Medulla oblongata (tissue), 1 donor: ENCODE measurements at regions not wholly inside any gene's neighbourhood (a gene's known extent, or its start where the extent isn't known, plus 50 kb on each side); places are given as distances from the start of the nearest gene placed in this dataset.
"Not testable (repeated sequence)": the region's sequence is repeated elsewhere in the genome, so short reads cannot be mapped to it uniquely, and the experiment has no call there.

Experiments used
- DNase-seq: peaks from one replicate; pipeline ENCODE4 v3.0.0-alpha.2; 2015; ENCODE audit errors: extremely low spot score

GRCh38 chr5:9737265-9737664 lies 107.1 kb upstream of the TAS2R1 start:
- DNase-seq = no peak

DNA sequence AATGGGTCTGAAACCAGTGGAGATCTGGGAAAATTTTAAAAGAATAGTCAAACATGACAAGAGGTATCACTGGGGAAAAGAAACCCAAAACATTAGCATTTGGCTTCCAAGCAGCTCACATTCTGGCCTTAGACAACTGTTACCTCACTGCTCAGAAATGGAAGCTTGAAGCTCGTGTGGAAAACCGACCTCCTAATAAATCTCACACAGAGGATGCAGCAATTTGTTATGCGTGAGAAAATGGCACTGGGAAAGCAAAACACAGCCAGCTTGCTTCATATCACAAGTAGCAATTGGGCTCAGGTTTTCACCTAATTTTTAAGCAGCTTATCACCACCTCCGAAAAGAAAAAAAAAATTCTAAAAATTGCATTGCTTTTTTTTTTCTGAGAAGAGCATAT lies 103.3 kb upstream of the TAS2R1 start:
- no peak for DNase-seq

DNA sequence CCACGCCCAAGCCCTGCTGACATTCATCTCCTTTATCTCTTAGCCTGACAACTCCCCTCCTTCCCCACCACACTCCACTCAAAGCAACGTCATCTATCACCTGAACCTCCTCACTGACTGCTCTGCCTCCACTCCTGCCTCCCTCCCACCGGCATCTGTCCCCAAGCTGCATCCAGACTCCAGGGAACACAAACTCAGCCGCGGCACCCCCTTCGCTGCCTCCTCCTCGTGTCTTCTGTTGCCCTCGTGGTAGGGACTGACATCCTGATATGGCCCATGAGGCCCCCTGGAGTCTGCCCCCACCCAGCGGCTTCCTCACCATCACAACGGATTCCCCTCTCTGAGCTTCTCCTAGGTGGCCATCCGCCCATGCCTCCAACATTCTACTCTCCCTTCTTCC lies 101.0 kb upstream of the TAS2R1 start:
- no peak for DNase-seq

DNA sequence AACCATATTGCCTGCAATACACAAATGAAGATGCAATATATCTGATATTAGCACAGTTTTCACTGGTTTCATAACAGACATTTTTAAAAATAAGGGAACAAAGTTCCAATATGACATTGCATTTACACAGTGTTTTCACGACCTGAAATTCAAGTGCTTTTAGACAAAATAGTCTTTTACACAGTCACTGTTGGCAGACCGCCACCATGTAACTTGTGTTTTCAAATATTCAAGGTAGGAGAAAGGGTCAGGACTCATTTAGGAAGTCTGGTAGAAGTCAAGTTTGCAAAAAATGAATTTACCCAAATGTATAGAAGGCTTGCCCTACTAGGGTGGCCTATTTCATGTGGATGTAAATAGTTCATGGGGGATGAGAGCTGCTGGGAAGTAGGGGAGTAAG lies 98.1 kb upstream of the TAS2R1 start:
- no peak for DNase-seq

GRCh38 chr5:9726931-9727330 lies 96.8 kb upstream of the TAS2R1 start:
- no peak for DNase-seq

GRCh38 chr5:9725265-9725664 lies 95.1 kb upstream of the TAS2R1 start:
- DNase-seq = not testable (repeated sequence)

DNA sequence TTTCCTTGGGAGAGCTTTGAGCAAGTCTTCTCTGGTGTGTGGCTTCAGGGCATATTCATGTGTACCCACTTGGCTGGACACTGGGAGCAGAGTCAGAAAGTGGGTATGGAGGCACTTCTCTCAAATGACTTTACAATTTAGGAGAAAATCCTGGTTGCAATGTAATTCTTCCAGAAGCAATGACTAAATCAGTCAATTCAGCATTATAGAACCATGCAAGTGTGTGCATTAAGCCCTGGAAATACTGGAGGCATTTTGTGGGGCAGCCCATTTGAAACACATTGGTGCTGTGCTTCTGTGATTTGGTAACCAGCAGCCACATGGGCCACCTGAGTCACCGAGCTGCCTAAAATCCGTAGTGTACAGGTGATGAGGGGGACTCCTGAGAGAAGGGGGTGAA lies 94.6 kb upstream of the TAS2R1 start:
- DNase-seq = no peak

DNA sequence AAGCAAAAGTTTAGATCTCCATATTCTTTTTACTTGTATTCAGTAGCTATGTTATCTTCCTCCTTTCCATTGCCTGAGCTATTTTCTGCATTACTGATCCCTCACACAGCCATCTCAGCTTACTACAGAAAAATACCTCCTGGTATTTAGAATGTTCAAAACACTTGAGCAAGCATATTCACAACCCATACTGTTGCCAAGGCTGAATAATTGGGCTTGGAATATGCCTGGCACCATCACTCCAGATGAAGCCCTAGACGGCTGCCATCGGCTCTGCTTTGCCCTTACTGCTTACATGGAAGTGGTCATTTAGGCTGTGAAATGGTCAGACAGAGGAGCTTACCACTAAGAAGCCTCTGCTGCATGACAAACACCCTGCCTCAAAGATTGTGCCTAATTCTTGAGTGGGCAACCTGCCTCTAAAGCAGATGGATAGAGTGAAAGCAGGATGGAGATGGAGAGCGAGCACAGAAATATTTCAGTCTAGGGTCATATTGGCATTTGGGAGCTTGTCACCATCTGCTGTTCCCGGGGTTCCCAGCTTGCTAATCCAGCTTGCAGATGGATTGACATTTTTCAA lies 92.5 kb upstream of the TAS2R1 start:
- no peak for DNase-seq

DNA sequence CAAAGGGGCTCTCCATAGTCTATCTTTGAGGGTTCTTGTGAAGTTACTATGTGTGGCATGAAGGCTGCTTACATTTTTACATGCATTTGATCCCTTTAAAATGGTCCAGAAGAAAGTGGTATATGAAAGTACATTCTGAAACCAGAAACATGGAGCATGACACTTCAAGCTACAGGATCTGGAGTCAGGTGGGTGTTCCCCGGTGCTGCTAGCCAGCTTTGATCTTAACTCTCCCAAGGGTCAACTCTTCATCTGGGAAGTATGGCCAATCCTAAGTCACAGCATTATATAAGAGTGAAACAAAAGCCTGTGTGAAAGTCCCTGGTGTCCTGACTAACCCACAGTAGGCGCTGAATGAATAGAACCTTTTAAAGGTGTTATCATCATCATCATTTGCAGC lies 91.0 kb upstream of the TAS2R1 start:
- DNase-seq = no peak

GRCh38 chr5:9720361-9720760 lies 90.2 kb upstream of the TAS2R1 start:
- DNase-seq = no peak

GRCh38 chr5:9716838-9717281 lies 86.7 kb upstream of the TAS2R1 start:
- DNase-seq = no peak

DNA sequence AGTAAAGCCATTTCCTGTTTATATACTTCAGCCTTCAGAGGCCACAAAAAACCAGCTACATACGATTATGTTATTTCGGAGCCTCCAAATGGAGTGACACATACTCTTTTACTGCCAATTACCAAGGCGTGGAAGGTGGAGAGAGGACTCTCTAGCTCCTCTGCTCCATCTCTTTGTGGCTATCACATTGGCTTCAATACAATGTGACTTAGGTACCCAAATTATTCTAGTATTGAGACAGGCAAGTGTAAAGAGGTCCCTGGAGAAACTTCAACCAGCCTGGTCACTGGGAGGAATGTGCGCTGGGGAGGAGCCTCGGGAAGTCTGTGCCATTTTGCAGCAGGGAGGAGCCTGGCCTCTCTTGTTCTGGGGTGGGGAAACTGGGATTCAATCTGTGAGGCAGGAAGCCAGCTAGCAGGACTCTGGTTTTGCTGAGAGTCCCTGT lies 85.8 kb upstream of the TAS2R1 start:
- no peak for DNase-seq

GRCh38 chr5:9713959-9714586 lies 83.9 kb upstream of the TAS2R1 start:
- no peak for DNase-seq

GRCh38 chr5:9713356-9713755 lies 83.2 kb upstream of the TAS2R1 start:
- no peak for DNase-seq

DNA sequence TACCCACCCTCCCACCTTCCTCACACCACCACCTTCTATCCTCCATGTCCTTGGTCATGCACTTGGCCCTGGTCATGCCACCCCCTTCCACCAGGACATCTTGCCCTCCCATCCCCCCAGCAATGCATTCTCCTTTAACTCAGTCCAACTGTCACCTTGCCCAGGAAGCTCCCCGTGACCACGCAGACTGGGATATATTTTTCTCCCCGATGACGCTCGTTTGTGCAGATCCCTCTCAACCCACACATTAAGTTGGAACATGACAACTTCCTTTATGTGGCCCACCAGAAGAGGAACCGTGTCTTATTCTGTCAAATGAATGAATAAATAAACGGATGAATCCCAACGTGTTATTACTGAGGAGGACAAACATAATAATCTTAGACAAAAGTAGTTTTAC lies 82.8 kb upstream of the TAS2R1 start:
- DNase-seq = no peak

- DNase-seq = no peak
Measured at GRCh38 chr5:9712506-9712905, 82.4 kb upstream of the TAS2R1 start.

DNA sequence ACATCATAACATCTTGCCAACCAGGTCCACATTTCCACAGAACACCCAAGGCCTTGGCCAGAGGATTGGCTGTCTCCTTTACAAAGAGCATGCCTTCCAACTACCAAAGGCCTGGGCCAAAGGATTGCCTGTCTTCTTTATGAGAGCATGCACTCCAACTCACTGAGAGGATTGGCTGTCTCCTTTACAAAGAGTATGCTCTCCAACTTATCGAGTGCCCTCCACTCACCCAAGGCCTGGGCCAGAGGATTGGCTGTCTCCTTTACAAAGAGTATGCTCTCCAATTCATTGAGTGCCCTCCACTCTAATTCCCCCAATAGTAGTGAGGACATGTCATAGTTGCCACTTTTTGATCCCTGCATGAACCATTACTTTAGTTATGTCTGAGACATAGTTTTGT lies 79.9 kb upstream of the TAS2R1 start:
- DNase-seq = no peak

DNA sequence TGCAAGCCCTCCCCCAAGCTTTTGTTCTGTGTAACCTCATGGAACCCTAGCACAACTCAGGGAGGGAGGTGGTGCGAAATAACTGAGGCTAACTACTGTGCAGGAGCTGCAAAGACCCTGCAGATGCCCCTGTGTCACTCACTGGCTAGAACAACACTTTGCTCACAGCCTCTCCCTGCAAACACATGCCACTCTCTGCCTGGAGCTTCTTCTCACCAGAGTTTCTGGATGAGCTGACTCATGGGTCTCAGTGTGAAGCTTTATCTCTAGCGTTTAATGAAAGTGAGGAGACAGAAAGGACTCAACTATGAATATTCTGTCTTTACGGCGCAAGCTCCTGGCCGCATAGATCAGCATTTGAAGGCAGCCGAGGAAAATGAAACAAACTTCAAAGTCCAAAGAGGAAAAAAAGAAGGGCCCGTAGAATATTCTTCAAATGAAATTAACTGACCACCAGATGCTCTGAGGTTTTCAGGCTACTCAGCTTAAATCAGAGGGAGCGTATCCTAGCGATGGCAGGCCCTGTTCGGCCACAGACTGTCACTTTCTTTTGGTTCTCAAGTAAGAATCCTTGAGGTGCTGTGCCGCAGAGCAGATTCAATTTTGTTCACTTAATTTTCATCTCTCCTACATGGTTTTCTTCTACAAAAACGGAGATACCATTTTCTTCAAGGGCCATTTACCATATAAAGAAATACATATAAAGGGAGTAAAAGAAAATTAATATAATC lies 77.7 kb upstream of the TAS2R1 start:
- peak; percentile 6 for DNase-seq

DNA sequence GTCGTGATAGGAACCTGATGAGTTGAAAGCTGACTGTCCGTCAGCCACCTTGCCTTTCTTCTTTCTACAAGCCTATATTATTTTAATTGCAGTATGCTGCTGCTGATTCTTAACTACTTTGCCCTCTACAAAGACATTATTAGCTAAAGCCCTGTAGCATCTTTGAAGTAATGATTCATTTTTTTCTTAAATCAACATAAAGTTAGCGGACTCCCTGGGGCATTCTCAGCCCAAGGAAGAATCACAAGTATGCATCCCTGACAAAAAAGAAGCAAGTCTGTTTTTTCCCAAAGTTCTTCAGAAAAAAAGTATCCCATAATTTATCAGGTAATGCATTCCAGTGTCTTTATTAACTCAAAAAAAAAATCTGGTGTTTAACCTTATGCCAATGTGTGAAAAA lies 69.5 kb upstream of the TAS2R1 start:
- DNase-seq = no peak

GRCh38 chr5:9698841-9699240 lies 68.7 kb upstream of the TAS2R1 start:
- DNase-seq = no peak

- no peak for DNase-seq
Measured at GRCh38 chr5:9698125-9698826, 68.1 kb upstream of the TAS2R1 start.

- no peak for DNase-seq
Measured at GRCh38 chr5:9692576-9692975, 62.4 kb upstream of the TAS2R1 start.

DNA sequence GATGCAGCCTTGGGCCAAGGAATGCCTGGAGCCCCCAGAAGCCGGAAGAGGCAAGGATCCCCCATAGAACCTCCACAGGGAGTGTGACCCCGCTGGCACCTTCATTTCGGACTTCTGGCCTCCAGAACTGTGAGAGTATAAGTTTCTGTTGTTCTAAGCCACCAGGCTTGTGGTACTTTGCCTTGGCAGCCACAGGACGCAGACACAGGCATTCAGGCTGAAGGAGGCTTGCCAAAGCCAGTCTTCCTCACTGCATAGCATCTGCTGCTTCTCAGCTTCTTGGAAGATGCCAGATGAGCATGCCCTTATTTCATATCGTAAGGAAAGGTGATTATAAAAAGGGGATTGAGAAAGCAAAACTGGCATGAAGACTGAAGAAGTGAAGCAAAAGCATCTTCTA lies 61.1 kb upstream of the TAS2R1 start:
- DNase-seq = no peak
